HepG2 (cell line): ENCODE measurements at regions not wholly inside any gene's neighbourhood (a gene's known extent, or its start where the extent isn't known, plus 50 kb on each side); places are given as distances from the start of the nearest gene placed in this dataset.

Experiments used
- ATAC-seq: fragments of 200-7000 bp; cut with Tn5 transposase; 3 replicates; pipeline ENCODE4 v1.9.1; 2020; ENCODE audit warnings: mild to moderate bottlenecking, moderate library complexity
- BruUV-seq: library from RNA; stranded (reverse); fragments of 400-500 nt; replicated peaks from 2 replicates; lab custom pipeline; 2021; lab: Mats Ljungman, UMichigan
- CTCF ChIA-PET: fragments of 300-600 bp; formaldehyde crosslinking; extraction: SDS; loops from one replicate; lab custom pipeline; 2021; ENCODE audit warnings: low total read pairs, inconsistent platforms, low intra/inter-chr PET ratio; lab: Yijun Ruan, JAX
- POLR2A ChIA-PET: fragments of 350-600 bp; sonication (Branson Sonifier 250); formaldehyde crosslinking; loops from one replicate; lab custom pipeline; 2020; ENCODE audit warnings: antibody characterized with exemption, inconsistent platforms; lab: Yijun Ruan, JAX
- DNase-seq: peaks from one replicate; pipeline ENCODE4 v3.0.0-alpha.2; 2015; ENCODE audit warnings: low spot score
- FAIRE-seq: peaks from 3 replicates; lab custom pipeline; 2011; peaks lifted over from hg19 to GRCh38; lab: Jason Lieb, UNC
- H2AFZ ChIP-seq: one replicate; pipeline ENCODE4 v1.6.1; 2011; ENCODE audit warnings: low read length, inconsistent platforms
- H3K27ac ChIP-seq: fragments of 300-600 bp; 3 replicates; pipeline ENCODE4 v1.8.0; 2011; ENCODE audit warnings: mixed run types, mild to moderate bottlenecking, mixed read lengths, low read length, inconsistent platforms; ENCODE audit not compliant: insufficient read depth; ENCODE audit errors: extremely low read length
- H3K27me3 ChIP-seq, 2 experiments: fragments of 200-600 bp in 1 of 2; 2 replicates in 1 of 2; 3 replicates in 1 of 2; pipeline versions ENCODE4 v1.6.0 to v1.8.0; 2011; ENCODE audit warnings: low read length in 2 of 2, mild to moderate bottlenecking in 2 of 2, moderate library complexity in 2 of 2, inconsistent platforms in 1 of 2; ENCODE audit not compliant: insufficient read depth in 2 of 2, control insufficient read depth in 1 of 2
- H3K36me3 ChIP-seq, 2 experiments: fragments of 200-600 bp in 1 of 2; replicated peaks in 1 of 2; 2 replicates in 1 of 2; 3 replicates in 1 of 2; pipeline versions ENCODE4 v1.5.1 to v1.8.0; 2011; ENCODE audit warnings: low read length in 2 of 2, inconsistent platforms in 1 of 2; ENCODE audit not compliant: insufficient read depth in 2 of 2, control insufficient read depth in 1 of 2
- H3K4me1 ChIP-seq: 2 replicates; pipeline ENCODE4 v1.5.1; 2012; ENCODE audit warnings: low read length, inconsistent platforms; ENCODE audit not compliant: insufficient read depth
- H3K4me2 ChIP-seq: 2 replicates; pipeline ENCODE4 v1.6.0; 2011; ENCODE audit warnings: low read depth, low read length, inconsistent platforms
- H3K4me3 ChIP-seq, 3 experiments: fragments of 200-600 bp in 1 of 3; sonication (generic), shearing (Covaris generic) in 1 of 3; replicated peaks in 1 of 3; 2 replicates each; pipeline ENCODE4 v1.5.1; 2011 to 2016; ENCODE audit warnings: low read length in 3 of 3, inconsistent platforms in 2 of 3, low read depth in 2 of 3, mild to moderate bottlenecking in 2 of 3, control low read depth in 1 of 3, mixed read lengths in 1 of 3; ENCODE audit not compliant: insufficient read depth in 1 of 3
- H3K79me2 ChIP-seq: one replicate; pipeline ENCODE4 v1.6.1; 2011; ENCODE audit warnings: low read length, inconsistent platforms; ENCODE audit not compliant: insufficient read depth
- H3K9ac ChIP-seq: 2 replicates; pipeline ENCODE4 v1.6.0; 2011; ENCODE audit warnings: mild to moderate bottlenecking, low read depth, low read length, inconsistent platforms; ENCODE audit not compliant: insufficient read depth
- H3K9me3 ChIP-seq: 2 replicates; pipeline ENCODE4 v1.5.1; 2012; ENCODE audit warnings: mild to moderate bottlenecking, low read length
- H4K20me1 ChIP-seq: 2 replicates; pipeline ENCODE4 v1.6.0; 2011; ENCODE audit warnings: inconsistent platforms, mild to moderate bottlenecking, low read length, moderate library complexity; ENCODE audit not compliant: insufficient read depth
- MAFK ChIP-seq, 2 experiments: IDR thresholded peaks in 1 of 2; conservative IDR thresholded peaks in 1 of 2; 2 replicates each; pipeline ENCODE4 v1.6.1; 2011; ENCODE audit warnings: improper control_type of control experiment in 2 of 2, low read length in 2 of 2
- ZBTB46 ChIP-seq: sonication (generic); formaldehyde crosslinking; IDR thresholded peaks from 2 replicates; pipeline ENCODE4 v1.4.0; 2020; ENCODE audit warnings: mild to moderate bottlenecking, missing genetic modification reagents, borderline replicate concordance
- ZMAT5 ChIP-seq: sonication (generic); formaldehyde crosslinking; IDR thresholded peaks from 2 replicates; pipeline ENCODE4 v1.5.0; 2020; ENCODE audit warnings: mild to moderate bottlenecking, low read depth, missing genetic modification reagents, borderline replicate concordance
- ZNF3 ChIP-seq: IDR thresholded peaks from 2 replicates; pipeline ENCODE4 v1.7.0; 2017; ENCODE audit warnings: inconsistent platforms
- ZNF775 ChIP-seq: sonication (generic); formaldehyde crosslinking; IDR thresholded peaks from 2 replicates; pipeline ENCODE4 v1.4.0; 2020; ENCODE audit warnings: missing genetic modification reagents, mild to moderate bottlenecking, moderate library complexity, borderline replicate concordance
- ZSCAN21 ChIP-seq: sonication (generic); formaldehyde crosslinking; IDR thresholded peaks from 2 replicates; pipeline ENCODE4 v1.8.0; 2022; ENCODE audit warnings: mild to moderate bottlenecking, missing genetic modification reagents, moderate library complexity, borderline replicate concordance
- WGBS: methylation state at CpG from one replicate; pipeline ENCODE4 v1.1.6; 2017; ENCODE audit warnings: low lambda C conversion rate; 5-methylcytosine and 5-hydroxymethylcytosine counted together
- in situ Hi-C: cut with HindIII; loops from 2 replicates; pipeline ENCODE4 v1.10.0; 2017; ENCODE audit warnings: low pct_unique_long_range_greater_than_20kb; ENCODE audit not compliant: extremely low pct_ligation_motif_present
- intact Hi-C: fragments of 100-400 bp; cut with micrococcal nuclease; formaldehyde crosslinking; loops from one replicate; pipeline ENCODE4 v1.10.0; 2022; ENCODE audit not compliant: unreplicated experiment

- TF ChIP-seq ZBTB46 (no peak), ZNF3 (no peak), ZSCAN21 (CRISPR knock-in tag) (no peak)
Observed at GRCh38 chr12:93039930-93040329, 110.8 kb upstream of the EEA1 start (continued).

DNA sequence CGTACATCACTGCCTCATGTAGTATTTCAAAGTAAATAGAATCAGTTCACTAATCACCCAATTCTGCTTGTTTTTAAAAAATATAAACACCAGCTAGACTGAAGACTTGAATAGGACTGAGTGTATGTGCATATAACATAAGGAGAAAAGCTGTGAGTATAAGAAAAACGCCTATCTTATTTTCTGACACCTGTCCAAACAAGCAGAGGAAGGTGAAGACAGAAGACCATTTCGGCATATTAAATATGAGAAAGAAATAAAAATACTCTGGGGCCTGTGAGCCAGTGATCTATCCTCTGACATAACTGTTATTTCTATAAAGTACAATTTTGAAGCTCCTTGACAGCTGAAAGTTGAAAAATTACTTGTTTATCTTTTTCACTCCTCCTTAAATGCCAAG is 111.3 kb upstream of the EEA1 start:
- POLR2A ChIA-PET = interaction anchor here (0.8 kb wide), 1 partner anchor 20 kb away, joined by 3 read pairs; no protein-coding TSS in a partner anchor
- 88% methylated on average over 3 of the region's 3 CpGs for WGBS
- no peak for FAIRE-seq

GRCh38 chr12:93041416-93041815 is 112.3 kb upstream of the EEA1 start:
- in situ Hi-C loops (no loop called here), intact Hi-C loops (no loop called here)
- no peaks in the 10 kb centered on the region for H4K20me1 ChIP-seq
- no peaks in the 10 kb centered on the region for H3K36me3 ChIP-seq
- H3K9ac ChIP-seq = no peak overlapping the region
- H3K4me1 ChIP-seq = peaks cover 14% of the 10 kb centered on the region
- H3K79me2 ChIP-seq = no peaks in the 10 kb centered on the region
- DNase-seq (no peak), ATAC-seq (no peak), FAIRE-seq (no peak)
- no peaks in the 10 kb centered on the region for H3K27me3 ChIP-seq
- CTCF ChIA-PET = no interaction called here
- no peak overlapping the region for H3K27ac ChIP-seq
- TF ChIP-seq ZMAT5 (CRISPR knock-in tag) = no peak
- TF ChIP-seq, all 625 proteins: peak for 0
- no TSS peak for BruUV-seq
- POLR2A ChIA-PET = no interaction called here
- no peak overlapping the region for H2AFZ ChIP-seq
- no peak overlapping the region for H3K4me3 ChIP-seq
- no peak overlapping the region for H3K4me2 ChIP-seq
- no peaks in the 10 kb centered on the region for H3K9me3 ChIP-seq

More for the DNA sequence above, 111.3 kb upstream of the EEA1 start:
- Histone ChIP-seq H3K9ac (no peak overlapping the region), H3K9me3 (no peaks in the 10 kb centered on the region), H3K4me2 (no peak overlapping the region), H3K27me3 (no peaks in the 10 kb centered on the region), H4K20me1 (no peaks in the 10 kb centered on the region), H3K4me1 (peaks cover 14% of the 10 kb centered on the region), H3K36me3 (no peaks in the 10 kb centered on the region), H3K4me3 (no peak overlapping the region), H3K79me2 (no peaks in the 10 kb centered on the region), H3K27ac (no peak overlapping the region), H2AFZ (no peak overlapping the region)
- in situ Hi-C loops = no loop called here
- intact Hi-C loops = no loop called here
- DNase-seq = no peak
- no peak for ATAC-seq
- TF ChIP-seq ZNF775 (CRISPR knock-in tag) = no peak
- peak in 1 of 2 experiments; percentile 19; a peak in 1 of 4 replicates for TF ChIP-seq MAFK (conservative IDR thresholded peaks at IDR 0.05 in 1 of 2, IDR thresholded peaks at IDR 0.05 in 1 of 2; ENCODE audit: low read length in 2 of 2)
- CTCF ChIA-PET = no interaction called here
- no TSS peak for BruUV-seq
